ENCODE measurements at regions not wholly inside any gene's neighbourhood (a gene's known extent, or its start where the extent isn't known, plus 50 kb on each side); places are given as distances from the start of the nearest gene placed in this dataset.

DNA sequence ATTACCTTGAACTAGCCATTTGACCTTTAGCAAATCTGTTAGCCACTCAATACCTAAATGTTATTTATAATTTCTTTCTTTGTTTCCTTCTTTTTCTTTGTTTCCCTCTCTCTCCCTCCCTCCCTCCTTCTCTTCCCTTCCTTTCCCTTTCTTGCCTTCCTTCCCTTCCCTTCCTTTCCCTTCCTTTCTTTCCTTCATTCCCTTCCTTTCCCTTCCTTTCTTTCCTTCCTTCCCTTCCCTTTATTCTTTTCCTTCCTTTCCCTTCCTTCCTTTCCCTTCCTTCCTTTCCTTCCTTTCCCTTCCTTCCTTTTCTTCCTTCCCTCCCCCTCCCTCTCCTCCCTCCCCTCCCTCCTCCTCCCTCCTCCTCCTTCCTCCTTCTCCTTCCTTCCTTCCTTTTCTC is 75.7 kb upstream of the KCNA4 start:
- Histone ChIP-seq H3K4me1 (ENCODE audit: insufficient read depth, low read length) (no peaks in the 10 kb centered on the region), H2BK20ac (ENCODE audit: low read depth, low read length, poor library complexity, severe bottlenecking) (no peak overlapping the region)
- H3K36me3 Mint-ChIP-seq (ENCODE audit: insufficient read depth in 1 of 3, low read depth in 3 of 3) = 0 out of 7 replicates have a peak, but pooled peaks cover 0 to 4% (median 0%) of the 10 kb centered on the region in 3 experiments

More for the DNA sequence above, 75.7 kb upstream of the KCNA4 start:
- Mint-ChIP-seq H3K27me3 (ENCODE audit: low read depth) (peaks cover 4% of the 10 kb centered on the region), H3K27ac (no peak overlapping the region), H3K4me1 (no peaks in the 10 kb centered on the region), H3K4me3 (no peak overlapping the region), H3K9me3 (peaks cover 4% of the 10 kb centered on the region in 2 experiments; a peak in 4 of 5 replicates)
- H3K79me1 ChIP-seq (ENCODE audit: insufficient read depth, low read depth, low read length, poor library complexity, severe bottlenecking) = no peaks in the 10 kb centered on the region
- DNase-seq = no peak
- no peaks in the 10 kb centered on the region for H3K23me2 ChIP-seq (ENCODE audit: insufficient read length, low read depth, low read length, poor library complexity, severe bottlenecking)
- no peak overlapping the region for H2BK5ac ChIP-seq (ENCODE audit: insufficient read length, low read length)
- no peak overlapping the region for H3K56ac ChIP-seq (ENCODE audit: insufficient read length, low read depth, low read length)
- no peak overlapping the region for H3K23ac ChIP-seq (ENCODE audit: insufficient read length, low read depth, low read length)
- no peak overlapping the region for H3K9ac ChIP-seq (ENCODE audit: extremely low read depth, insufficient read length, low read length)
- no peaks in the 10 kb centered on the region for H3K9me3 ChIP-seq (ENCODE audit: control insufficient read depth, low read depth, low read length)
- no peaks in the 10 kb centered on the region for H3K27me3 ChIP-seq (ENCODE audit: insufficient read depth, low read length)
- no peak overlapping the region for H4K91ac ChIP-seq (ENCODE audit: insufficient read length, low read depth, low read length)
- no peak overlapping the region for H2AFZ ChIP-seq (ENCODE audit: low read length)
- no peak overlapping the region for H3K14ac ChIP-seq (ENCODE audit: insufficient read depth, low read length)
- no peak overlapping the region for H3K18ac ChIP-seq (ENCODE audit: insufficient read length, low read depth, low read length)
- no peak overlapping the region for H4K5ac ChIP-seq (ENCODE audit: insufficient read length, low read depth, low read length)
- H3K4ac ChIP-seq (ENCODE audit: low read depth, low read length) = no peak overlapping the region
- no peak overlapping the region for H3K4me2 ChIP-seq (ENCODE audit: insufficient read depth, insufficient read length, low read length)
- H2AK5ac ChIP-seq (ENCODE audit: insufficient read length, low read length) = no peak overlapping the region
- H3T11ph ChIP-seq (ENCODE audit: low read length) = no peak overlapping the region
- H2BK15ac ChIP-seq (ENCODE audit: low read depth, low read length) = no peak overlapping the region
- TF ChIP-seq, protein P1, sequence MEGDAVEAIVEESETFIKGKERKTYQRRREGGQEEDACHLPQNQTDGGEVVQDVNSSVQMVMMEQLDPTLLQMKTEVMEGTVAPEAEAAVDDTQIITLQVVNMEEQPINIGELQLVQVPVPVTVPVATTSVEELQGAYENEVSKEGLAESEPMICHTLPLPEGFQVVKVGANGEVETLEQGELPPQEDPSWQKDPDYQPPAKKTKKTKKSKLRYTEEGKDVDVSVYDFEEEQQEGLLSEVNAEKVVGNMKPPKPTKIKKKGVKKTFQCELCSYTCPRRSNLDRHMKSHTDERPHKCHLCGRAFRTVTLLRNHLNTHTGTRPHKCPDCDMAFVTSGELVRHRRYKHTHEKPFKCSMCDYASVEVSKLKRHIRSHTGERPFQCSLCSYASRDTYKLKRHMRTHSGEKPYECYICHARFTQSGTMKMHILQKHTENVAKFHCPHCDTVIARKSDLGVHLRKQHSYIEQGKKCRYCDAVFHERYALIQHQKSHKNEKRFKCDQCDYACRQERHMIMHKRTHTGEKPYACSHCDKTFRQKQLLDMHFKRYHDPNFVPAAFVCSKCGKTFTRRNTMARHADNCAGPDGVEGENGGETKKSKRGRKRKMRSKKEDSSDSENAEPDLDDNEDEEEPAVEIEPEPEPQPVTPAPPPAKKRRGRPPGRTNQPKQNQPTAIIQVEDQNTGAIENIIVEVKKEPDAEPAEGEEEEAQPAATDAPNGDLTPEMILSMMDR (conservative IDR thresholded peaks at IDR 0.05) = no peak
- H4K8ac ChIP-seq (replicated peaks; ENCODE audit: insufficient read length, low read depth, low read length) = no peak overlapping the region
- no peak overlapping the region for H2BK120ac ChIP-seq (ENCODE audit: low read depth, low read length, poor library complexity, severe bottlenecking)
- H4K20me1 ChIP-seq (ENCODE audit: control insufficient read depth, insufficient read depth, insufficient read length) = no peaks in the 10 kb centered on the region
- no peak overlapping the region for H3K27ac ChIP-seq (ENCODE audit: insufficient read length, low read depth, low read length)
- no peaks in the 10 kb centered on the region for H3K79me2 ChIP-seq (ENCODE audit: insufficient read depth, low read length)
- no peak overlapping the region for H2BK12ac ChIP-seq (ENCODE audit: insufficient read length, low read depth, low read length)

All from H9 (cell line).